ENCODE measurements at regions not wholly inside any gene's neighbourhood (a gene's known extent, or its start where the extent isn't known, plus 50 kb on each side); places are given as distances from the start of the nearest gene placed in this dataset.

DNA sequence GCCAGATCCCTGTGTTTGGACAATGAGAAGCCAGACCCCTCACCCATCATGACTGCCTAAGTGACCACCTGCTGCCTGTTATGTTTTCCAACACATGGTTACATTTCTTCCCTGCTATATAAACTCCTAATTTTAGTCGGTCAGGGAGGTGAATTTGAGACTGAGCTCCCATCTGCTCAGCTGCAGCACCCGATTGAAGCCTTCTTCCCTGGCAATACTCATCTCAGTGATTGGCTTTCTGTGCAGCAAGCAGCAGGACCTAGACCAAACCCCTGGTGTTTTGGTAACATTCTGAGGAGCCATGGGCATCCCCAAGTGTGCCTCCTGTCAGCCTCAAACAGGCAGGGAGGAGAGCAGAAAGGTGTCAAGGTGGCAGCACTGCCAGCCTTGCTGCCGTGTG lies 141.2 kb downstream of the CD8B2 start:
- TF ChIP-seq CTCF (IDR thresholded peaks at IDR 0.05; ENCODE audit: low read depth, low read length) (no peak), EZH2phosphoT487 (IDR thresholded peaks at IDR 0.05; ENCODE audit: low read depth) (no peak)

Measured in OCI-LY3 (cell line).